PFSK-1 (cell line): ENCODE measurements at regions not wholly inside any gene's neighbourhood (a gene's known extent, or its start where the extent isn't known, plus 50 kb on each side); places are given as distances from the start of the nearest gene placed in this dataset.

Experiments used
- FOXP2 ChIP-seq: optimal IDR thresholded peaks from 2 replicates; pipeline ENCODE3; 2011; ENCODE audit warnings: borderline replicate concordance, control low read depth, inconsistent platforms; ENCODE audit not compliant: insufficient read depth; ENCODE audit errors: extremely low read length, extremely low read depth
- POLR2AphosphoS5 ChIP-seq: IDR thresholded peaks from 2 replicates; pipeline ENCODE4 v1.6.1; 2012; ENCODE audit warnings: low read depth, mild to moderate bottlenecking, control low read depth, low read length, moderate library complexity
- SIN3A ChIP-seq: IDR thresholded peaks from 2 replicates; pipeline ENCODE4 v1.6.1; 2012; ENCODE audit warnings: mild to moderate bottlenecking, low read length, moderate library complexity, borderline replicate concordance; ENCODE audit not compliant: insufficient read depth
- TAF1 ChIP-seq: IDR thresholded peaks from 2 replicates; pipeline ENCODE4 v1.6.1; 2012; ENCODE audit warnings: low read length, control low read depth, borderline replicate concordance; ENCODE audit not compliant: insufficient read depth
- TF ChIP-seq, protein P1 (sequence below), 2 experiments: IDR thresholded peaks; 2 replicates each; pipeline versions ENCODE4 v1.6.1 to v1.8.0; 2011 to 2012; ENCODE audit warnings: low read depth in 2 of 2, low read length in 2 of 2, control low read depth in 1 of 2, inconsistent platforms in 1 of 2, mild to moderate bottlenecking in 1 of 2, moderate library complexity in 1 of 2; ENCODE audit not compliant: insufficient read depth in 1 of 2

DNA sequence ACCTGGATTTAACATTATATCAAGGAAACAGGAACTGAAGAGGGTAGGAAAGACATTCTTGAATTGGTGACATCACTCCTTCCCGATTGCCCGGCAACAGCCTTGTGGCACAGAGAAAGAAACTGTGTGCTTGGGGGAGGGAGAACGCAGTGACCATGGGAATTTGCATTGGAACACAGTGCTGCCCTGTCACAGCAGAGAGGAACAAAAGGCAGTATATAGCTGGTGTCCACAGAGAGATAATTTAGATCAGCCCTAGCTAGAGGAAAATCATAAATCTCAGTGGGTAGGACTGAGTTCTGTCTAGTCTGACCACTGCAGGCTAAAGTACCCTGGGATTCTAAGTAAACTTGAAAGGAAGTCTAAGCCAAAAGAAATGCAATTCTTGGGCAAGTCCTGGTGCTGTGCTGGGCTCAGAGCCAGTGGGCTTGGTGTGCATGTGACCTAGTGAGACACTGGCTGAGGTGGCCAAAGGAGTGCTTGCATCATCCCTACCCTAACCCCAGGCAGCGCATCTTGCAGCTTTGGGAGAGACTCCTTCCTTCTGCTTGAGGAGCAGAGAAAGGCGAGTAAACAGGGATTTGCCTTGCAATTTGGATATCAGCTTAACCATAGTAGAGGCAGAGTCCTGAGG lies 697.6 kb downstream of the HACE1 start:
- TF ChIP-seq POLR2AphosphoS5 (no peak), TAF1 (no peak), FOXP2 (no peak)

DNA sequence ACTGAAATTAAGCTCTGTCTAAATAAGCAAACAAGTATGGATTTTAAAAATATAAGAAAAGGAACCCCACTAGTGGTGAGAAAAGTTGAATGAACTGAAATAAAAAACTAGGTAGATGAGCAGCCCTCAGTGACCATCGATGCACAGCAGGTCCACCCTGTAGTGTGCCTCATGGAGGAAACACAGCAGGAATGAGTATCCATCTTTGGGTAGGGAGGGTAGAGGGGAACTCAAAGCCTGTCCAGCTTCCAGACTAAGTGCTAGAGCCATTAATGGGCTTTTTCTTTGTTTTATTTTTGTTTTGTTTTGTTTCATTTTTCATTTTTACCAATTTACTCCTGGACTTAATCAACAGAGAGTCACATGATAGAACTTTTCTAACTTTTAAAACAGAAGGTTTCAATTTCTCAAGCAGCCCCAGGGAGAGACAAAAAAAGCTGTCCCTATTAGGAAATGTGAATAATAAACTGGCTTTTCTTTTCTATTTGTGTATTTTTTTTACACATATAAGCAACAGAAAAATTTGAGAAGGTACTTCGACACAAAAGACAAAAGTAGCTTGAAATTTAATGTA lies 700.6 kb downstream of the HACE1 start:
- TF ChIP-seq, protein P1, sequence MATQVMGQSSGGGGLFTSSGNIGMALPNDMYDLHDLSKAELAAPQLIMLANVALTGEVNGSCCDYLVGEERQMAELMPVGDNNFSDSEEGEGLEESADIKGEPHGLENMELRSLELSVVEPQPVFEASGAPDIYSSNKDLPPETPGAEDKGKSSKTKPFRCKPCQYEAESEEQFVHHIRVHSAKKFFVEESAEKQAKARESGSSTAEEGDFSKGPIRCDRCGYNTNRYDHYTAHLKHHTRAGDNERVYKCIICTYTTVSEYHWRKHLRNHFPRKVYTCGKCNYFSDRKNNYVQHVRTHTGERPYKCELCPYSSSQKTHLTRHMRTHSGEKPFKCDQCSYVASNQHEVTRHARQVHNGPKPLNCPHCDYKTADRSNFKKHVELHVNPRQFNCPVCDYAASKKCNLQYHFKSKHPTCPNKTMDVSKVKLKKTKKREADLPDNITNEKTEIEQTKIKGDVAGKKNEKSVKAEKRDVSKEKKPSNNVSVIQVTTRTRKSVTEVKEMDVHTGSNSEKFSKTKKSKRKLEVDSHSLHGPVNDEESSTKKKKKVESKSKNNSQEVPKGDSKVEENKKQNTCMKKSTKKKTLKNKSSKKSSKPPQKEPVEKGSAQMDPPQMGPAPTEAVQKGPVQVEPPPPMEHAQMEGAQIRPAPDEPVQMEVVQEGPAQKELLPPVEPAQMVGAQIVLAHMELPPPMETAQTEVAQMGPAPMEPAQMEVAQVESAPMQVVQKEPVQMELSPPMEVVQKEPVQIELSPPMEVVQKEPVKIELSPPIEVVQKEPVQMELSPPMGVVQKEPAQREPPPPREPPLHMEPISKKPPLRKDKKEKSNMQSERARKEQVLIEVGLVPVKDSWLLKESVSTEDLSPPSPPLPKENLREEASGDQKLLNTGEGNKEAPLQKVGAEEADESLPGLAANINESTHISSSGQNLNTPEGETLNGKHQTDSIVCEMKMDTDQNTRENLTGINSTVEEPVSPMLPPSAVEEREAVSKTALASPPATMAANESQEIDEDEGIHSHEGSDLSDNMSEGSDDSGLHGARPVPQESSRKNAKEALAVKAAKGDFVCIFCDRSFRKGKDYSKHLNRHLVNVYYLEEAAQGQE (IDR thresholded peaks at IDR 0.05; ENCODE audit: insufficient read depth in 1 of 2, low read depth in 2 of 2, low read length in 2 of 2): no peak
- no peak for TF ChIP-seq POLR2AphosphoS5
- no peak for TF ChIP-seq FOXP2
- no peak for TF ChIP-seq SIN3A

DNA sequence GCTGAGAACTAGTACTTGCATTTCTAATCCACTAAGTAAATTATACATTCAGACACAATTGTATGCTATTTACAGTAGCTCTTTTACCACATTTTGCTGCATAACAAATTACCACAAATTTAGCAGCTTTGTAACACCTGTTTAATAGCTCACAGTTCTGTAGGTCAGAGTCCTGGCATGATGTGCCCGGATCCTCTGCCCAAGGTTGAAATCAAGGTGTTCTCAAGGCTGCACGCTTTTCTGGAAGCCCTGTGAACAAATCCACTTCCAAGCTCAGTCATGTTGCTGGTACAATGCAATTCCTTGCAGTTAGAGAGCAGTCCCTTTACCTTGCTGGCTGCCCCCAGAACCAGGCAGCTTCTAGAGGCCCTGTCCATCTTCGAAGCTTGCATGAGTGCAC lies 716.0 kb downstream of the HACE1 start:
- no peak for TF ChIP-seq SIN3A
- TF ChIP-seq, protein P1 (IDR thresholded peaks at IDR 0.05; ENCODE audit: insufficient read depth in 1 of 2, low read depth in 2 of 2, low read length in 2 of 2): no peak
- no peak for TF ChIP-seq FOXP2
- no peak for TF ChIP-seq POLR2AphosphoS5
- TF ChIP-seq TAF1: no peak

DNA sequence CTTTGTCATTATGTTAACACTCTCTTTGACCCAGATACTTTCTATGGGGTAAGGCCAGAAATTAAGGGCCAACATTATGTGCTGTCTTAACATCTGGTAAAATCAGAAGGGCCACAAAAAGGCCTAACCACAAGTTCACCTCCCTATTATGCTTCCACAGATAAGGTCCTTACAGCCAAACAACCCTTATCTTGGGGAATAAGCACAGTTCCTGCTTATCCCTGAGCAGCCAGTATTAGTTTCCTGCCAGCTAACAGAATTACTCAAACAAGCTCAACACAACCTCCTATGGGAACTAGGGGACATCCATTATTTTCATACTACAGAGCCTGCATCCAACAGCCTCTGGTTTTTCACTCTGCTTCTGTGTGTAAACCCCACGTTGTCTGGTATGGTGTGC lies 724.8 kb downstream of the HACE1 start:
- TF ChIP-seq POLR2AphosphoS5: no peak
- TF ChIP-seq TAF1: no peak
- TF ChIP-seq FOXP2: no peak
- no peak for TF ChIP-seq SIN3A
- TF ChIP-seq, protein P1 (IDR thresholded peaks at IDR 0.05; ENCODE audit: insufficient read depth in 1 of 2, low read depth in 2 of 2, low read length in 2 of 2): no peak

DNA sequence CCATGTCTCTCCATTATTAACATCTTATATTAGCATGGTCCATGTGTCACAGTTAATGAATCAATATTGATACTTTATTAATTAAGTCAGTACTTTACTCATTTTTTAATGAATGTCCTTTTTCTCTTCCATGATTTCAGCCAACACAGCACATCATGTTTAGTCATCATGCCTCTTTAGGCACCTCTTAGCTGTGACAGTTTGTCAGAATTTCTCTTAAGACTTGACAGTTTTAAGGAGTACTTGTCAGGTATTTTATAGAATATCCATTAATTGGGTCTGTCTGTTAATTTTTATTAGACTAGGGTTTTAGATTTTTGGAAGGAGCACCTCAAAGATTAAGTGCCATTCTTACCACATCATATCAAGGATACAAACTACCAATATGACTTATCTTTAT lies 729.4 kb downstream of the HACE1 start:
- TF ChIP-seq, protein P1 (IDR thresholded peaks at IDR 0.05; ENCODE audit: insufficient read depth in 1 of 2, low read depth in 2 of 2, low read length in 2 of 2): no peak
- TF ChIP-seq FOXP2: no peak
- no peak for TF ChIP-seq TAF1
- TF ChIP-seq SIN3A: no peak
- TF ChIP-seq POLR2AphosphoS5: no peak
